SU-DHL-6 (cell line): ENCODE measurements at regions not wholly inside any gene's neighbourhood (a gene's known extent, or its start where the extent isn't known, plus 50 kb on each side); places are given as distances from the start of the nearest gene placed in this dataset.

Experiments
- H2AFZ ChIP-seq: fragments of 200-600 bp; sonication (generic); 2 replicates; pipeline ENCODE4 v1.6.1; 2014; ENCODE audit warnings: low read depth, mild to moderate bottlenecking, moderate library complexity, mixed read lengths, antibody characterized with exemption, low read length; ENCODE audit not compliant: severe bottlenecking
- H3F3A ChIP-seq: fragments of 200-600 bp; shearing (Covaris generic); 2 replicates; pipeline ENCODE4 v1.6.0; 2016; ENCODE audit warnings: antibody characterized with exemption, mild to moderate bottlenecking; ENCODE audit not compliant: insufficient read depth
- H3K27ac ChIP-seq: fragments of 200-600 bp; sonication (generic); 2 replicates; pipeline ENCODE4 v1.5.1; 2016; ENCODE audit warnings: low read depth, mild to moderate bottlenecking, low read length, moderate library complexity, mixed read lengths
- H3K27me3 ChIP-seq: fragments of 200-600 bp; sonication (generic), shearing (Covaris generic); 2 replicates; pipeline ENCODE4 v1.6.0; 2014; ENCODE audit warnings: mild to moderate bottlenecking, low read length
- H3K36me3 ChIP-seq: fragments of 200-600 bp; sonication (generic); 2 replicates; pipeline ENCODE4 v1.6.1; 2014; ENCODE audit warnings: mild to moderate bottlenecking, low read length, mixed read lengths
- H3K4me2 ChIP-seq: fragments of 300-600, 200-600 bp; shearing (Covaris generic), sonication (generic); 2 replicates; pipeline ENCODE4 v1.6.0; 2014; ENCODE audit warnings: low read length, low read depth, mild to moderate bottlenecking; ENCODE audit not compliant: poor library complexity, severe bottlenecking
- H3K4me3 ChIP-seq: fragments of 200-600 bp; sonication (generic); 2 replicates; pipeline ENCODE4 v1.5.1; 2014; ENCODE audit warnings: antibody characterized with exemption, low read length, mild to moderate bottlenecking, mixed read lengths; ENCODE audit not compliant: insufficient read depth, poor library complexity, severe bottlenecking
- H3K79me2 ChIP-seq: fragments of 200-600 bp; sonication (generic); 2 replicates; pipeline ENCODE4 v1.6.1; 2014; ENCODE audit warnings: mild to moderate bottlenecking, low read length, moderate library complexity; ENCODE audit not compliant: insufficient read depth
- H3K9ac ChIP-seq: fragments of 200-600 bp; sonication (generic); 2 replicates; pipeline ENCODE4 v1.7.0; 2014; ENCODE audit warnings: mild to moderate bottlenecking, low read length
- H3K9me2 ChIP-seq: fragments of 200-600 bp; sonication (generic); replicated peaks from 2 replicates; pipeline ENCODE4 v1.6.1; 2014; ENCODE audit warnings: low read length; ENCODE audit not compliant: insufficient read depth
- H3K9me3 ChIP-seq: fragments of 200-600 bp; sonication (generic); 2 replicates; pipeline ENCODE4 v1.6.1; 2014; ENCODE audit warnings: low read length, mixed read lengths; ENCODE audit not compliant: insufficient read depth
- H4K20me1 ChIP-seq: fragments of 200-600 bp; sonication (generic); 2 replicates; pipeline ENCODE4 v1.6.1; 2014; ENCODE audit warnings: low read depth, mild to moderate bottlenecking, antibody characterized with exemption, low read length, moderate library complexity, mixed read lengths
- EZH2phosphoT487 ChIP-seq: fragments of 200-600 bp; sonication (generic), shearing (Covaris generic); conservative IDR thresholded peaks from 2 replicates; pipeline ENCODE4 v1.6.1; 2018; ENCODE audit warnings: mild to moderate bottlenecking, antibody characterized with exemption, low read length, moderate library complexity, mixed read lengths
- TF ChIP-seq, protein P1 (sequence below): fragments of 200-600 bp; sonication (generic); IDR thresholded peaks from one replicate; pipeline ENCODE4 v1.5.1; 2017; ENCODE audit warnings: antibody characterized with exemption, mild to moderate bottlenecking, low read length, moderate library complexity; ENCODE audit not compliant: insufficient read depth, poor library complexity, severe bottlenecking

DNA sequence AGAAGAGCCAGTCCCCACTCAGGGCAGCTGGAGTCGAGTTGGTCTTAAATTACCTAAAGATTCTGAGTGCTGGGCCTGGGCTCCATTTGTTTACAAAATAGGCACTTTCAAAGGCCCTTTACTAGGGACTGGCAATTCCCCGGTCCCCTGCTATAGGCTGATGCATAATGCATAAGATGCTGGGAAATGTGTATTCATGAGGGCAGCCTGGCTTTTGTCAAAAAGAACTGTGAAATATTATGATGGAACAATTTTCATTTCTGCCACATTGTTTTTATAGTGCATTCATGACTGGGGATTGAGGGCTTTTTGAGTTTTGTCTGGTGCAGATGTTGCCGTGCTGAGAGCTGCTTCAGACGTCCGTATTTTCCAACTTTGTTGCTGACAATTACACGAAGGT is 617.0 kb upstream of the CDH5 start:
- Histone ChIP-seq H3K9me2 (no peaks in the 10 kb centered on the region), H3K79me2 (no peaks in the 10 kb centered on the region), H3K4me3 (no peak overlapping the region), H3K9me3 (no peaks in the 10 kb centered on the region), H3K4me2 (no peak overlapping the region), H3F3A (no peaks in the 10 kb centered on the region), H3K36me3 (no peaks in the 10 kb centered on the region), H2AFZ (no peak overlapping the region), H3K9ac (no peak overlapping the region), H3K27me3 (no peaks in the 10 kb centered on the region), H4K20me1 (no peaks in the 10 kb centered on the region), H3K27ac (no peak overlapping the region)
- no peak for TF ChIP-seq EZH2phosphoT487
- TF ChIP-seq, protein P1, sequence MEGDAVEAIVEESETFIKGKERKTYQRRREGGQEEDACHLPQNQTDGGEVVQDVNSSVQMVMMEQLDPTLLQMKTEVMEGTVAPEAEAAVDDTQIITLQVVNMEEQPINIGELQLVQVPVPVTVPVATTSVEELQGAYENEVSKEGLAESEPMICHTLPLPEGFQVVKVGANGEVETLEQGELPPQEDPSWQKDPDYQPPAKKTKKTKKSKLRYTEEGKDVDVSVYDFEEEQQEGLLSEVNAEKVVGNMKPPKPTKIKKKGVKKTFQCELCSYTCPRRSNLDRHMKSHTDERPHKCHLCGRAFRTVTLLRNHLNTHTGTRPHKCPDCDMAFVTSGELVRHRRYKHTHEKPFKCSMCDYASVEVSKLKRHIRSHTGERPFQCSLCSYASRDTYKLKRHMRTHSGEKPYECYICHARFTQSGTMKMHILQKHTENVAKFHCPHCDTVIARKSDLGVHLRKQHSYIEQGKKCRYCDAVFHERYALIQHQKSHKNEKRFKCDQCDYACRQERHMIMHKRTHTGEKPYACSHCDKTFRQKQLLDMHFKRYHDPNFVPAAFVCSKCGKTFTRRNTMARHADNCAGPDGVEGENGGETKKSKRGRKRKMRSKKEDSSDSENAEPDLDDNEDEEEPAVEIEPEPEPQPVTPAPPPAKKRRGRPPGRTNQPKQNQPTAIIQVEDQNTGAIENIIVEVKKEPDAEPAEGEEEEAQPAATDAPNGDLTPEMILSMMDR = no peak

- no peak overlapping the region for H3K4me2 ChIP-seq
- H3K9me3 ChIP-seq = no peaks in the 10 kb centered on the region
- no peaks in the 10 kb centered on the region for H3F3A ChIP-seq
- H3K27ac ChIP-seq = no peak overlapping the region
- TF ChIP-seq EZH2phosphoT487 = no peak
- TF ChIP-seq, protein P1 = no peak
- H2AFZ ChIP-seq = no peak overlapping the region
- no peaks in the 10 kb centered on the region for H4K20me1 ChIP-seq
- no peaks in the 10 kb centered on the region for H3K36me3 ChIP-seq
- no peaks in the 10 kb centered on the region for H3K9me2 ChIP-seq
- no peaks in the 10 kb centered on the region for H3K79me2 ChIP-seq
- H3K9ac ChIP-seq = no peak overlapping the region
- no peaks in the 10 kb centered on the region for H3K27me3 ChIP-seq
- H3K4me3 ChIP-seq = no peak overlapping the region
These were observed 619.5 kb upstream of the CDH5 start for GRCh38 chr16:65746941-65747340.

DNA sequence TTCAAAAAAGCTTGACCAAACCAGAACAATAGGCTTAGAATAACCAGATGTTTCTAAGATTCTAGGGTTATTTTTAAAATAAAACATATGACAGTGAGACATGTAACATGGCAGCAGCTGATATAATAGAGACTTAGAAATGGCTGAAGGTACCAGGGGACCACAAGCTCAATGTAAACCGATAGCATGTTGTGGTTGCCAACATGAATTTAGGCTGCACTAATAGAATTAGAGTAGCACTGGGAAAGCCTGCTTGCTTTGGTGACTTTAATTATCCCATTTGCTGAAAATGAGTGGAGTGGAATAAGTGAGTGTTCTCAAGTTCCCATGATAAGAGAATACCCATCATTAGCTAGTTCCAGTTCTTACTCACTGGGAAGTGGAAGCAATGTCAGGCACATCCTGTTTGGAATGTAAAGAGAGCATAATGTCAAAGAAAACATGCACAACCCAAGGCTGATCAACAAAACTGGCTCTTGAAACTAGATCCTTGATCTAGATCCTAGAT is 621.2 kb upstream of the CDH5 start:
- Histone ChIP-seq H3K79me2 (no peaks in the 10 kb centered on the region), H3K9ac (no peak overlapping the region), H3K4me2 (no peak overlapping the region), H3K4me3 (no peak overlapping the region), H3F3A (no peaks in the 10 kb centered on the region), H3K27ac (no peak overlapping the region), H3K9me2 (no peaks in the 10 kb centered on the region), H2AFZ (no peak overlapping the region), H4K20me1 (no peaks in the 10 kb centered on the region), H3K36me3 (no peaks in the 10 kb centered on the region), H3K9me3 (no peaks in the 10 kb centered on the region), H3K27me3 (no peaks in the 10 kb centered on the region)
- TF ChIP-seq, protein P1 = no peak
- no peak for TF ChIP-seq EZH2phosphoT487
